ENCODE measurements at regions not wholly inside any gene's neighbourhood (a gene's known extent, or its start where the extent isn't known, plus 50 kb on each side); places are given as distances from the start of the nearest gene placed in this dataset.

- no peak for TF ChIP-seq Cebpa-rat (IDR thresholded peaks at IDR 0.05)
- Histone ChIP-seq H3K27ac (no peak overlapping the region), H3K4me3 (no peak overlapping the region), H3K9ac (no peak overlapping the region), H3K4me2 (no peak overlapping the region), H3K36me3 (no peaks in the 10 kb centered on the region), H3K4me1 (no peaks in the 10 kb centered on the region), H3K9me3 (no peaks in the 10 kb centered on the region), H4K20me1 (no peaks in the 10 kb centered on the region), H3K27me3 (no peaks in the 10 kb centered on the region)
These were observed 211.9 kb upstream of the TBX3 start for GRCh38 chr12:114895827-114896226.

GRCh38 chr12:114895081-114895480 is 211.1 kb upstream of the TBX3 start:
- H4K20me1 ChIP-seq: no peaks in the 10 kb centered on the region
- no peak overlapping the region for H3K4me3 ChIP-seq
- no peak for TF ChIP-seq Cebpa-rat (IDR thresholded peaks at IDR 0.05)
- no peak overlapping the region for H3K9ac ChIP-seq
- H3K36me3 ChIP-seq: no peaks in the 10 kb centered on the region
- no peaks in the 10 kb centered on the region for H3K4me1 ChIP-seq
- H3K27me3 ChIP-seq: no peaks in the 10 kb centered on the region
- no peak overlapping the region for H3K4me2 ChIP-seq
- no peaks in the 10 kb centered on the region for H3K9me3 ChIP-seq
- H3K27ac ChIP-seq: no peak overlapping the region

- no peak overlapping the region for H3K9ac ChIP-seq
- H3K9me3 ChIP-seq: no peaks in the 10 kb centered on the region
- no peaks in the 10 kb centered on the region for H4K20me1 ChIP-seq
These were observed 210.1 kb upstream of the TBX3 start for GRCh38 chr12:114894076-114894475.

GRCh38 chr12:114888928-114889584 is 205.1 kb upstream of the TBX3 start:
- no peaks in the 10 kb centered on the region for H3K27me3 ChIP-seq
- no peaks in the 10 kb centered on the region for H3K36me3 ChIP-seq
- TF ChIP-seq Cebpa-rat (IDR thresholded peaks at IDR 0.05): no peak
- H3K4me2 ChIP-seq: no peak overlapping the region
- H3K9ac ChIP-seq: no peak overlapping the region
- no peaks in the 10 kb centered on the region for H4K20me1 ChIP-seq
- no peak overlapping the region for H3K27ac ChIP-seq
- H3K4me1 ChIP-seq: no peaks in the 10 kb centered on the region
- no peak overlapping the region for H3K4me3 ChIP-seq
- H3K9me3 ChIP-seq: no peaks in the 10 kb centered on the region

More at GRCh38 chr12:114894076-114894475, 210.1 kb upstream of the TBX3 start:
- Histone ChIP-seq H3K4me3 (no peak overlapping the region), H3K27me3 (no peaks in the 10 kb centered on the region), H3K27ac (no peak overlapping the region), H3K4me2 (no peak overlapping the region), H3K36me3 (no peaks in the 10 kb centered on the region), H3K4me1 (no peaks in the 10 kb centered on the region)
- TF ChIP-seq Cebpa-rat (IDR thresholded peaks at IDR 0.05): no peak

GRCh38 chr12:114888448-114888847 is 204.5 kb upstream of the TBX3 start:
- TF ChIP-seq Cebpa-rat (IDR thresholded peaks at IDR 0.05): no peak
- Histone ChIP-seq H3K4me1 (no peaks in the 10 kb centered on the region), H3K27me3 (no peaks in the 10 kb centered on the region), H3K4me2 (no peak overlapping the region), H3K4me3 (no peak overlapping the region), H4K20me1 (no peaks in the 10 kb centered on the region), H3K9me3 (no peaks in the 10 kb centered on the region), H3K9ac (no peak overlapping the region), H3K36me3 (no peaks in the 10 kb centered on the region), H3K27ac (no peak overlapping the region)

- Histone ChIP-seq H3K9ac (no peak overlapping the region), H3K4me1 (no peaks in the 10 kb centered on the region), H4K20me1 (no peaks in the 10 kb centered on the region), H3K27me3 (no peaks in the 10 kb centered on the region), H3K9me3 (no peaks in the 10 kb centered on the region), H3K4me3 (no peak overlapping the region), H3K27ac (no peak overlapping the region), H3K4me2 (no peak overlapping the region), H3K36me3 (no peaks in the 10 kb centered on the region)
- TF ChIP-seq Cebpa-rat (IDR thresholded peaks at IDR 0.05): no peak
These were observed 201.5 kb upstream of the TBX3 start for GRCh38 chr12:114885501-114885900.

- Histone ChIP-seq H4K20me1 (no peaks in the 10 kb centered on the region), H3K4me3 (no peak overlapping the region), H3K36me3 (no peaks in the 10 kb centered on the region), H3K27ac (no peak overlapping the region), H3K4me2 (no peak overlapping the region), H3K4me1 (no peaks in the 10 kb centered on the region), H3K9ac (no peak overlapping the region), H3K27me3 (no peaks in the 10 kb centered on the region), H3K9me3 (no peaks in the 10 kb centered on the region)
- TF ChIP-seq Cebpa-rat (IDR thresholded peaks at IDR 0.05): no peak
These were observed 200.6 kb upstream of the TBX3 start for GRCh38 chr12:114884575-114884974.

GRCh38 chr12:114882083-114882482 is 198.1 kb upstream of the TBX3 start:
- Histone ChIP-seq H3K9me3 (no peaks in the 10 kb centered on the region), H3K27me3 (no peaks in the 10 kb centered on the region), H4K20me1 (no peaks in the 10 kb centered on the region), H3K4me3 (no peak overlapping the region), H3K4me1 (no peaks in the 10 kb centered on the region), H3K9ac (no peak overlapping the region), H3K27ac (no peak overlapping the region), H3K36me3 (no peaks in the 10 kb centered on the region), H3K4me2 (no peak overlapping the region)
- no peak for TF ChIP-seq Cebpa-rat (IDR thresholded peaks at IDR 0.05)

- H3K36me3 ChIP-seq: no peaks in the 10 kb centered on the region
- H3K9me3 ChIP-seq: no peaks in the 10 kb centered on the region
- H3K9ac ChIP-seq: no peak overlapping the region
- no peak overlapping the region for H3K4me3 ChIP-seq
- no peak for TF ChIP-seq Cebpa-rat (IDR thresholded peaks at IDR 0.05)
- H4K20me1 ChIP-seq: no peaks in the 10 kb centered on the region
- no peak overlapping the region for H3K4me2 ChIP-seq
- H3K27ac ChIP-seq: no peak overlapping the region
- no peaks in the 10 kb centered on the region for H3K27me3 ChIP-seq
- H3K4me1 ChIP-seq: 0 out of 2 replicates have a peak, but pooled peaks cover 7% of the 10 kb centered on the region
These were observed 195.4 kb upstream of the TBX3 start for GRCh38 chr12:114879354-114879753.

GRCh38 chr12:114878781-114879180 is 194.8 kb upstream of the TBX3 start:
- TF ChIP-seq Cebpa-rat (IDR thresholded peaks at IDR 0.05): no peak
- Histone ChIP-seq H3K27me3 (no peaks in the 10 kb centered on the region), H3K36me3 (no peaks in the 10 kb centered on the region), H3K4me2 (no peak overlapping the region), H4K20me1 (no peaks in the 10 kb centered on the region), H3K27ac (no peak overlapping the region), H3K9me3 (no peaks in the 10 kb centered on the region), H3K9ac (no peak overlapping the region), H3K4me1 (0 out of 2 replicates have a peak, but pooled peaks cover 7% of the 10 kb centered on the region), H3K4me3 (no peak overlapping the region)

All from BLaER1 (cell line).